Fibroblast of skin of right quadriceps (primary cell): ENCODE measurements at regions not wholly inside any gene's neighbourhood (a gene's known extent, or its start where the extent isn't known, plus 50 kb on each side); places are given as distances from the start of the nearest gene placed in this dataset.
"Not testable (repeated sequence)": the region's sequence is repeated elsewhere in the genome, so short reads cannot be mapped to it uniquely, and the experiment has no call there.

Experiments used
- DNase-seq: peaks from one replicate; pipeline ENCODE4 v3.0.0-alpha.2; 2013

GRCh38 chr7:54398863-54399262 is 143.3 kb upstream of the VSTM2A start:
- DNase-seq, result no peak

- no peak for DNase-seq
These were observed 132.3 kb upstream of the VSTM2A start for GRCh38 chr7:54409917-54410316.

- DNase-seq, result no peak
These were observed 125.5 kb upstream of the VSTM2A start for GRCh38 chr7:54416678-54417077.

- DNase-seq, result no peak
These were observed 123.0 kb upstream of the VSTM2A start for GRCh38 chr7:54419209-54419608.

- no peak for DNase-seq
These were observed 115.8 kb upstream of the VSTM2A start for GRCh38 chr7:54426406-54426805.

- no peak for DNase-seq
These were observed 113.1 kb upstream of the VSTM2A start for GRCh38 chr7:54429111-54429510.

- DNase-seq, result no peak
These were observed 102.8 kb upstream of the VSTM2A start for GRCh38 chr7:54439391-54439790.

GRCh38 chr7:54444046-54444686 is 98.0 kb upstream of the VSTM2A start:
- DNase-seq, result not testable (repeated sequence)

- not testable (repeated sequence) for DNase-seq
These were observed 89.0 kb upstream of the VSTM2A start for GRCh38 chr7:54453168-54453567.

- DNase-seq, result not testable (repeated sequence)
These were observed 87.5 kb upstream of the VSTM2A start for GRCh38 chr7:54454700-54455099.

GRCh38 chr7:54465095-54465494 is 77.1 kb upstream of the VSTM2A start:
- no peak for DNase-seq

- DNase-seq, result no peak
These were observed 72.4 kb upstream of the VSTM2A start for GRCh38 chr7:54469740-54470139.

- no peak for DNase-seq
These were observed 65.6 kb upstream of the VSTM2A start for GRCh38 chr7:54476609-54477008.

- DNase-seq, result no peak
These were observed 65.1 kb upstream of the VSTM2A start for GRCh38 chr7:54477083-54477482.

GRCh38 chr7:54483523-54483922 is 58.7 kb upstream of the VSTM2A start:
- no peak for DNase-seq

GRCh38 chr7:54485044-54485443 is 57.1 kb upstream of the VSTM2A start:
- DNase-seq, result no peak
